Epithelial cell of esophagus (primary cell): ENCODE measurements at regions not wholly inside any gene's neighbourhood (a gene's known extent, or its start where the extent isn't known, plus 50 kb on each side); places are given as distances from the start of the nearest gene placed in this dataset.

Experiments used
- DNase-seq: peaks from one replicate; pipeline ENCODE4 v3.0.0; 2010; ENCODE audit warnings: low read depth
- H3K4me3 ChIP-seq: 2 replicates; pipeline ENCODE4 v1.5.1; 2011; ENCODE audit warnings: mild to moderate bottlenecking, low read length, control low read depth
- TF ChIP-seq, protein P1 (sequence below): IDR thresholded peaks from 2 replicates; pipeline ENCODE4 v1.5.1; 2011; ENCODE audit warnings: low read depth, mild to moderate bottlenecking, low read length, control low read depth, inconsistent platforms; ENCODE audit not compliant: insufficient read depth; ENCODE audit errors: missing control alignments

DNA sequence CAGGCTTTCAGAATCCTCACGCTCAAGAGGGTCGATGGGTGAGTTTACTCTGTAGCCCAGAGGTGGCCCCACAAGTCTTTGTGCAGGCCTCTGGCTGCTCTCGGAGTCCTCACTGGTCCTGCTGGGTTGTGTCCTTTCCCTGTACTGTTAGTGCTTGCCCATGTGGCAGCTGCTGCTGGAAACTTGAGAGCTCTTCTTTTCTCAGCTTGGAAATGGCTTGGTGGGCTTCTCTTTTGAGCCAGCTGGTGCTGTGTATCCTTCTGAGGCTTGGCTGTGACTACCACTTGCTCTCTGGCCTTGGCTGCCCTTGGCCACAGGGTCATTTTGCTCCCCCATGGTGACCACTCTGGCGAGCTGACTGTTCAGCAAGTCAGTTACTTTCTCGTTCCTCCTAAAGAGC, 82.2 kb upstream of the LMO4 start:
- TF ChIP-seq, protein P1, sequence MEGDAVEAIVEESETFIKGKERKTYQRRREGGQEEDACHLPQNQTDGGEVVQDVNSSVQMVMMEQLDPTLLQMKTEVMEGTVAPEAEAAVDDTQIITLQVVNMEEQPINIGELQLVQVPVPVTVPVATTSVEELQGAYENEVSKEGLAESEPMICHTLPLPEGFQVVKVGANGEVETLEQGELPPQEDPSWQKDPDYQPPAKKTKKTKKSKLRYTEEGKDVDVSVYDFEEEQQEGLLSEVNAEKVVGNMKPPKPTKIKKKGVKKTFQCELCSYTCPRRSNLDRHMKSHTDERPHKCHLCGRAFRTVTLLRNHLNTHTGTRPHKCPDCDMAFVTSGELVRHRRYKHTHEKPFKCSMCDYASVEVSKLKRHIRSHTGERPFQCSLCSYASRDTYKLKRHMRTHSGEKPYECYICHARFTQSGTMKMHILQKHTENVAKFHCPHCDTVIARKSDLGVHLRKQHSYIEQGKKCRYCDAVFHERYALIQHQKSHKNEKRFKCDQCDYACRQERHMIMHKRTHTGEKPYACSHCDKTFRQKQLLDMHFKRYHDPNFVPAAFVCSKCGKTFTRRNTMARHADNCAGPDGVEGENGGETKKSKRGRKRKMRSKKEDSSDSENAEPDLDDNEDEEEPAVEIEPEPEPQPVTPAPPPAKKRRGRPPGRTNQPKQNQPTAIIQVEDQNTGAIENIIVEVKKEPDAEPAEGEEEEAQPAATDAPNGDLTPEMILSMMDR, result no peak
- no peak overlapping the region for H3K4me3 ChIP-seq
- no peak for DNase-seq

DNA sequence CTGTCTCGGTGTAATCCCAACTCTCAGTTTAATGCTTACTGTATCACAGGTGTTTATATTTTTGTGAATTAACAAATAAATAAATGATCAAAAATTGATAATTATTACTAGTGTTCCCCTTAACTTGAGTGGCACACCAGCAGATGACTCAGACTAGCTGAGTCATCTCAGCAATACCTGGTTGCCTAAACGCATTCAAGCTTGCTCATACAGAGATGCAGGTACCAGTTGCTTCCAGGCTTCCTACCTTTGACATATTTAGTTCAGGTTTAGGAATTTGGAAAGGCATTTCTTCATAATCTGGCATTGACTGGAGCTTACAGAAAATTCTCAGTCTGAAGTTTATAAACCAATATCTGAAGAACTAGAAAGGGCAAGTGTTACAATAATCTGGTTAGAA, 78.9 kb upstream of the LMO4 start:
- TF ChIP-seq, protein P1, result no peak
- H3K4me3 ChIP-seq, result no peak overlapping the region
- DNase-seq, result peak; percentile 90

DNA sequence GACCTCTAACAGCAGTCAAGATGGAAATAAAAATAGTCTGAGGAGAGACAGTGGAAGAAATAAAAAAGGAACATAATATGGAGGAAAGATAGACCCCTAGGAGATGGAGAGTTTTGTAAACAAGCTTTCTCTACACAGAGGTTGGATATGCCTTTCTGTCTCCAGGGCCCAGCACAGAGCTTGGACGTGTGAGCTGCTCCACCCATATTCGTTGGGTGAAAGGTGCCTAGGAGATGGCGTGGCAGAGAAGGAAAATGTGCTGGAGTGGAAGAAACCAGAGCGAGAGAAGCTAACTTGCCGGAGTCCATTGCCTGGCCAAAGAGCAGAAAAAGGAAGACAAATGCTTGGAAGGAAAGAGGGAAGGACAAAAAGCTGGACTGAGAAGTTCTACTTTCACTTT, 78.3 kb upstream of the LMO4 start:
- TF ChIP-seq, protein P1, result no peak

DNA sequence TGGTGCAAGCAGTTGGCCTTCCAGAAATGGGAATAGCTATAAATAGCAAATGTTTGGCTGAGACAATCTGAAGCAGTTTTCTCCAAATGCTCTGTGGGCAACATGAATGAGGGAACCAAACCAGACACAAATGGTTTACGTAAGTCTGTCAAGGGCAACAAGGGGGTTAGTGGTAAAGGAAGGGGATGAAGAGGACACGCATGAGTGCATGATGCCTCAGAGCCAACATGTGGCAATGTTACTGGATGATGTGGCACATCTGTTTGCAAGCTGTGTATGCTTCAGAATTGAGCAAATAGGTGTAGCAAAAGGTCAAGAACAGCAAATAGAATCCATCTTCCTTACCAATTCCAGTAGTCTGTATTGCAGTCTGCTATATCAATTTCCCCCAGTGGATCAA, 76.3 kb upstream of the LMO4 start:
- H3K4me3 ChIP-seq, result no peak overlapping the region
- TF ChIP-seq, protein P1, result no peak
- DNase-seq, result peak; percentile 20

More for the DNA sequence above, 78.3 kb upstream of the LMO4 start:
- no peak overlapping the region for H3K4me3 ChIP-seq
- no peak for DNase-seq

DNA sequence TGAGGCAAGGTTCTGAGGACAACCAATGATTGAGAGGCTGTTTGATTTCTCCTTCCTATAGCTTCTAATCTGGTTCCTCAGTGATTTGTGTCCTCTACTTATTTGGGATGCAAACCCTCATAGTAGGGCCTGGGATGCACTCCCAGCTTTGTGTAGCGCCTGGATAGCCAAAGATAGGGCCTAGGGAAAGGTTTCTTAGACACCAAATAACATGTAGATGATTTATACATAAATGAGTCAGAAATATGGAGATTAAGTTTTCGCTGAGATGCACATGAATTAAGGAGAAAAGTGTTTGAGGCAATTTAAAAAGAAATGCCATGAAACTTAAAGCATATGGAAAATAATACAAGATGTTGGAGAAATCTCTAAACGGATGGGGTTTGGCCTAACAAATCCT, 66.0 kb upstream of the LMO4 start:
- TF ChIP-seq, protein P1, result no peak
- no peak overlapping the region for H3K4me3 ChIP-seq
- no peak for DNase-seq

DNA sequence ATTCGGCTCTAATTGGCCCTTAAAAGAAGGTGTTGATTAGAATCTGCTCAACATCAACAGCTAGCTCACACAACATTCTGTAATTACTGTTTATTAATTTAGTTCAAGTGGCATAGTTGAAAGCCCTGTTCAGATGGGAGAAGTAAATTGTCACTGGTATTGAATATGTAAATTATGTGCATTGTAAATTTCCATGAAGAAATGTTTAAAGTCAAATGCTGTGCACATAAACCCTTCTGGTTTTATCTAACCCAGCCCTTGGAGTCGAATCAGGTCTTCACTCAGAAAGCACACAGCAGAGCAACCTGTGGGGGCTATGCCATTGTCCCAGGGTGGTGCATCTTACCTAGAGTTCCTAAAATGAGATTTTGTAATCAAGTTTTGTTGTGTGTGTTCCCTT, 65.4 kb upstream of the LMO4 start:
- TF ChIP-seq, protein P1, result no peak
- DNase-seq, result no peak
- H3K4me3 ChIP-seq, result no peak overlapping the region

DNA sequence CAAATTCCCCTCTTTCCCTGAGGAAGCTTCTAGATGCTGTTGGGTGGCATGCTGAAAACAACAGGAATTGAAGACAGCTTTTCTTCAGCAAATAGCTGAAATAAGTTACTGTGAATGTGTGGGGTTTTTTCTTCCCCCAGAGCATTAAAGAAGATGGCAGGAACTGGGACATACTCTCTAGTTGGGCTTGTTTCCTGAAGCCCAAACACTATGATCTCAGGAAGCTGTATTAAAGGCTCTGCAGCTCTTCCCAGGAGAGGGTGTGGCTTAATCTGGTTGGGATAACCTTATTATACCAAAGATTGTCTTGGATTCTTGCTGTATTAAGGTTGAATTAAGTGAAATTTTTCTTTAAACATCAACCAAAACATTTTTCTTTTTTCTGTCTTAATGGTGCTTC, 64.9 kb upstream of the LMO4 start:
- TF ChIP-seq, protein P1, result no peak
- H3K4me3 ChIP-seq, result no peak overlapping the region
- DNase-seq, result no peak
